ENCODE measurements at regions not wholly inside any gene's neighbourhood (a gene's known extent, or its start where the extent isn't known, plus 50 kb on each side); places are given as distances from the start of the nearest gene placed in this dataset.
"Not testable (repeated sequence)": the region's sequence is repeated elsewhere in the genome, so short reads cannot be mapped to it uniquely, and the experiment has no call there.

DNA sequence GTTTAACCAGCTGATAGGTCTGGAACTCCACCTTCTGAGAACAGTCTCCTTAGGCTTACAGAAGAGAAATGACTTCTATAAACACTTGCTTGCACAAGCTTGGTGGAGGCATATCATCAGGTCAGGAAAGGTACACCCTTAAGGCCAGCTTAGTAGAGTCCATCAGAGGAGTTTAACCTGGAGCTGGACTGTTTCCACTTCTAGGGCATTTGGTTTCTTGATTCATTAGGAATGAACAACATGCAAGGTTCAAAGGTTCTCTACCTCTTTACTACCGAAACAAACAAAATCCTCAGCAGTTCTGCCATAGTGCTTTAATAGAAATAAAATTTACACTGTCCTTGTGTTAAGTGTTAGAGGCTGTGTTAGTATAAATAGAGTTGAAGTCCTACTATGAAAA lies 171.4 kb upstream of the NPY2R start:
- DNase-seq = no peak

GRCh38 chr4:155038459-155038858 lies 170.0 kb upstream of the NPY2R start:
- no peak for DNase-seq

DNA sequence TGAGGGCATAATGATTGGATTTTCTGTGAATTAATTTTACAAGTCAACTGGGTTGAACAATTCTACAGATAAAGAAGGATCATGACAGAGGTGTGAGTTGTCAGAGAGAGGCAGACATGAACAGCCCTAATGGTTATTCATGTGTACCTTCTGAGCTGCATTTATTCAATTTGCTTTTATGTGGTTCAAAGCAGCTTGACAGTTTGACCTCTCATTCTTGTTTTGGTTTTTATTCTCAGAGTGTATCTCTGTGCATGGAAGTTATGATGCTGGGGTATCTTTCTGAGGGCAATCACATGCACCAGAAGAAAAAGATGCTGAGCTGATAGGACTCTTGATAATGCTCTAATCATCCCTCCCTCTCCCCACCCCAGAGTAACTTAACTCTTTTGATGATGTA lies 169.3 kb upstream of the NPY2R start:
- no peak for DNase-seq

- no peak for DNase-seq
Observed at GRCh38 chr4:155040031-155040430, 168.4 kb upstream of the NPY2R start.

GRCh38 chr4:155042014-155042413 lies 166.4 kb upstream of the NPY2R start:
- DNase-seq = no peak

DNA sequence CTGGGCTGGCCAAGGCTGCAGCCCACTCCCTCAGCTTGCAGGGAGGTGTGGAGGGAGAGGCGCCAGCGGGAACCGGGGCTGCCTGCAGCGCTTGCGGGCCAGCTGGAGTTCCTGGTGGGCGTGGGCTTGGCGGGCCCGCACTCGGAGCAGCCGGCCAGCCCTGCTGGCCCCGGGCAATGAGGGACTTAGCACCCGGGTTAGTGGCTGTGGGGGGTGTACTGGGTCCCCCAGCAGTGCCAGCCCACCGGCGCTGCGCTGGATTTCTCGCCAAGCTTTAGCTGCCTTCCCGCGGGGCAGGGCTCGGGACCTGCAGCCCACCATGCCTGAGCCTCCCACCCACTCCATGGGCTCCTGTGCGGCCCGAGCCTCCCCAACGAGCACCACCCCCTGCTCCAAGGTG lies 164.2 kb upstream of the NPY2R start:
- DNase-seq = not testable (repeated sequence)

DNA sequence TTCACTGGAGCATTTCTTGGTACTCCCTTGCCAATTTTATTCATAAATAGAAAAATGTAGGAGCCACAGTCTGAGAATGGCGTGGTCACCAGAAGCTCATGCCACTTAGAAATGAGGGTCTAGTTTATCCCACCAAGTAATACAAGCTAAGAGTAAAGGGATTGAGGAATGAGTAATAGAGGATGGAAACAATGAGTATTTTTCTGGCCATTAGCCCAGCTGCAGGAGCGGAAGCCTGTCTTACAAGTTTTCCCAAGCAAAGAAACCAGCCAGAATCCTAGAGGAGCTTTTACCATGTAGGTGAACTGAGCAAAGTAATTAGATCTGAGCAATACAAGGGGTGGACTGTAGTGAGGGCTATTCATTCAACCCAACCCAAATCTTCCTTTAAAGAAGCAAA lies 160.7 kb upstream of the NPY2R start:
- DNase-seq = no peak

DNA sequence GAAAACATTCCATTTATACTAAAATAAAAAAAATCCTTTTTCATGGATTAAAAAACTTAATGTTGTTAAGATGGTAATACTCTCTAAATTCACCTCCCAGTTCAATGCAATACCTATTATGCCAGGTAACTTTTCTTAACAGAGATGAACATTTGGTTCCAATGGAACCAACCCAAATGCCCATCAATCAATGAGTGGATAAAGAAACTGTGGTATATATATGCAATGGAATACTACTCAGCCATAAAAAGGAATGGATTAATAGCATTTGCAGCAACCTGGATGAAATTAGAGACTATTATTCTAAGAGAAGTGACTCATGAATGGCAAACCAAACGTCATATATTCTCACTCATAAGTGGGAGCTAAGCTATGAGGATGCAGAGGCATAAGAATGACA lies 154.4 kb upstream of the NPY2R start:
- not testable (repeated sequence) for DNase-seq

- no peak for DNase-seq
Observed at GRCh38 chr4:155060419-155060818, 148.0 kb upstream of the NPY2R start.

DNA sequence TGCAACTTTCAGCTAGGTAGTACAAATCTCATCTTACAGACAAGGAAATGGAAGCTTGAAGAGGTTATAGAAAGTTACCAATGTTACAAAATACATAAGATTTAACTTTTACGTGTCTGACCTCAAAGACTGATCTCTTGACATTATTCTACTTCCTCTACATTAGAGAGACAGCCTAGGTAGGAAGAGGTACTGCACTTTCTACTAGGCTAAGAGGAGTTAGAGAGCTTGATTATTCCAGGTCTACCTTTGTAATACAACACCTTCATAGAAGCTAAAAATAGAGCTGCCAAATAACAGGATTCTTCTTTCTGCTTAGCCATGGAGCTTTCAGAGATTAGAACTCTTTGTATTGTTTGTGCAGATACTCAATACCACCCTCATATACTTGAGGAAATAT lies 147.6 kb upstream of the NPY2R start:
- no peak for DNase-seq

- no peak for DNase-seq
Observed at GRCh38 chr4:155062948-155063347, 145.5 kb upstream of the NPY2R start.

- not testable (repeated sequence) for DNase-seq
Observed at GRCh38 chr4:155064934-155065333, 143.5 kb upstream of the NPY2R start.

DNA sequence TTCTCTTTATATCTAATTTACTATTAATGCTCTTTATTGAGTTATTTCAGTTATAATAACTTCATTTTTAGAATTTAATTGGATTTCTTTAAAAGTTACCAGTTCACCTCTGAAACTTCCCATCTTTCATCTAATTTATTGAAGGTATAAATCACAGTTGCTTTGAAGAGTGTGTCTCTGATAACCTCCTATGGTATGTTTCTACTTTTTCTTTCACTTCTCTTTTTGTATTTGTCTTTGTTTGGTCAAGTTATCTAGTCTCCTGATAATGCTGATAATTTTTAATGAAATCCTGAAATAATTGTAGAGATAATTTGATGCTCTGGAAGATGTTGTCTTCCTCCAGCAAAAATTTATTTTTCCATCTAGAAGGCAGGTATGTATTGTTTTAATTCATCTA lies 141.6 kb upstream of the NPY2R start:
- DNase-seq = no peak

GRCh38 chr4:155071962-155072361 lies 136.5 kb upstream of the NPY2R start:
- no peak for DNase-seq

- no peak for DNase-seq
Observed at GRCh38 chr4:155072417-155072816, 136.0 kb upstream of the NPY2R start.

DNA sequence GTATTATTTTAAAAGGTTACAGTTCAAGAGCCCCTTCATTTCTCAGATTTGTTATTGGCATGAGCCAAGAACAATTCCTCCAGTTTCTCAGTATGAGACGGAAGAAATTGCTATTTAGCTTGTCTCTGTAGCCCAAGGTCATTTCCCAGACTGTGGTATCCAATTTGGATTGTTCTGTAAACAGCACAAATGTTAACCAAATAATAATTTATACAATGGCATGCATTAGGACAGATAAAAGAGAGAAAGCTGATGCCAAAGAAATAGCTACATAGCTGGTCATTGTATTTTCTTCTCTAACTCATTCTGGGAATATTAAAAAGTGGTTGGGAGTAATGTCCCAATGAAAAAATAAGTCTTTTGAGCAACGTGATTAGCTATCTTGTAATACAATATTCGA lies 134.6 kb upstream of the NPY2R start:
- no peak for DNase-seq

GRCh38 chr4:155076256-155076785 lies 132.1 kb upstream of the NPY2R start:
- no peak for DNase-seq

GRCh38 chr4:155077452-155078229 lies 130.8 kb upstream of the NPY2R start:
- no peak for DNase-seq

DNA sequence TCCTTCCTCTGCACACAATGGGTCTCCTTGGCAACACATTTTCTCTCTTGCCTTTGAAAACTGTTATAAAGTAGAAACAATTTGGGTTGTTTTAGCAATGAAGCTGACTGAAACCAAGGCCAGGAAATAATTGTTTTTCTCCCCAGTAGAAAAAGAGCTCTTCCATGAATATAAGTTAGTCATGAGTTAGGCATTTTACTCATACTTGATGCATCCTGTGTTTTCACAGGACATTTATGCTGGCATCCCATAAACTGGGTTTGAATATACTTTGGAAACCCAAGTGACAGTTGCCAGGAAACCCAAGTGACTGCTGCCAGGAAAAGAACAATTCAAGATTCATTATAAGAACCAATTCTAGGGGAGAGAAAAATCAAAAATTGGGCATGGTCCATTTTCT lies 128.6 kb upstream of the NPY2R start:
- no peak for DNase-seq

DNA sequence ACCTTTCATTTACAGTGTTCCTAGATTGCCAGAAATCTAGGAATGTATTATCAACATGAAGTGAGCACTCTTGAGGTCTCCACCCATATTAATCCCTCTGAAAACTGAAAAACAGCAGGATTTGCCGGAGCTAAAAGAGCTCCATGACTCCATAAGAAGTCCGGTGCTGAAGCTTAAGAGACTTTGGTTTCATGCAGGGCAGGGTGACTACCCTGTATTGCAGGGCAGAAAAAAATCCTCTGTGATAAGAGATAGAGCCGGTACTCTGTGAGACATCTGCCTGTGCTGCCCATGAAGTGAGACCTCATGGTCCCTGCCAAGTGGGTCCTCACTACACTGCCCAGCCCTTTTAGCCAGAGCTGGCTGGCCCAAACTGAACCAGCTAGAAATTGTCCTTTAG lies 127.2 kb upstream of the NPY2R start:
- no peak for DNase-seq

GRCh38 chr4:155085843-155086530 lies 122.4 kb upstream of the NPY2R start:
- DNase-seq = no peak

DNA sequence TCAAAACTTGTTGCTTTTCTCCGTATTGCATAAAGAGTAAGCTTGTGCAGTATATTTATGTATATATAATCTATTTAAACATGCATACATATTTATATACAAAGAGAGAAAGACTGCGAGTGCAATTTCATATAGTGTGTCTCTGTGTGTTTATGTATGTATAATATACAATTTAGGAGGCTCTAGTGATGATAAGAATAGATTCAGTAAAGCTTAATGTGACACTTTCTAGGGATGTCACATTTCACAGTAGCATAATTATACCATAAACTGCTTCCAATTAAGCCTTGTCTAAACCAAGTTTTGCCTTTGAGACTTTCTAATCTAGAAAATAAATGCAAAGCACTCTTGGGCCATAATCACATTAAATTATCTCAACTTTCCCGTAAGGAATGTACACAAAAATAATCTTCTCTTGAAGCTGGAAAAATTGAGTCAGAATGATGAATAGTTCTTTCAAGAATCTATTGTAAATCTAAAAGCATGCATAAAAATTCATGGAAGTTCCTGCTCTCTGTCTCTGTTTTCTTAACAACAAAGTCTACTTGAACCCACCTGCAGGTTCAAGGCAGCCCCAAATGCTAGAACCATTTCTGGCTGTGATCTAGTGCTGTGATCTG lies 114.1 kb upstream of the NPY2R start:
- DNase-seq = no peak

- no peak for DNase-seq
Observed at GRCh38 chr4:155099231-155099630, 109.2 kb upstream of the NPY2R start.

DNA sequence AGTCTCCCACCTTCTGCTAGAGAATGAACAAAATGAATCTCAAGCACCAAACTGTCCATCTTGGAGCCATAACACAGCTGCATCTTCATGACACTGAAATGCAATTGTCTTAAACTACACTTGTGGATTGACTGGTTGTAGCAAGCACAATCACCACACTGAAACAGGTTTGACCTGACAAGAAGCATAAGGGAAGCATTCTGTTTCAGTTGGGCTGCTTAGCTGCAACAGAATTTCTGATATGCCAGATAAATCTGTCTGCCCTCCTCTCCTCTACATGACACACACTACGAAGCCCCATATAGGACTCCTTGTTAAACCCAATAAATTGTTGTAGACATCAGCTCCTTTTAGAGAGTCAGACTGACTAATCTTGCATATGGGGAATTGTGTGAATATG lies 101.8 kb upstream of the NPY2R start:
- DNase-seq = no peak
